ENCODE measurements at regions not wholly inside any gene's neighbourhood (a gene's known extent, or its start where the extent isn't known, plus 50 kb on each side); places are given as distances from the start of the nearest gene placed in this dataset.

GRCh38 chr1:58971629-58972140, 187.8 kb upstream of the JUN start:
- DNase-seq (ENCODE audit: low spot score): no peak

- no peak for DNase-seq (ENCODE audit: low spot score)
Measured at GRCh38 chr1:58975888-58976287, 192.0 kb upstream of the JUN start.

GRCh38 chr1:58976294-58976693, 192.4 kb upstream of the JUN start:
- no peak for DNase-seq (ENCODE audit: low spot score)

- DNase-seq (ENCODE audit: low spot score): no peak
Measured at GRCh38 chr1:58977598-58977997, 193.8 kb upstream of the JUN start.

- no peak for DNase-seq (ENCODE audit: low spot score)
Measured at GRCh38 chr1:58978096-58978495, 194.2 kb upstream of the JUN start.

GRCh38 chr1:58979086-58979485, 195.2 kb upstream of the JUN start:
- no peak for DNase-seq (ENCODE audit: low spot score)

GRCh38 chr1:58979677-58980076, 195.8 kb upstream of the JUN start:
- no peak for DNase-seq (ENCODE audit: low spot score)

- no peak for DNase-seq (ENCODE audit: low spot score)
Measured at GRCh38 chr1:58981392-58981791, 197.5 kb upstream of the JUN start.

- no peak for DNase-seq (ENCODE audit: low spot score)
Measured at GRCh38 chr1:58982259-58982998, 198.6 kb upstream of the JUN start.

- DNase-seq (ENCODE audit: low spot score): no peak
Measured at GRCh38 chr1:58983162-58983561, 199.3 kb upstream of the JUN start.

GRCh38 chr1:58983633-58984245, 199.9 kb upstream of the JUN start:
- DNase-seq (ENCODE audit: low spot score): no peak

- DNase-seq (ENCODE audit: low spot score): peak; percentile 20
Measured at GRCh38 chr1:58986996-58987767, 203.3 kb upstream of the JUN start.

- DNase-seq (ENCODE audit: low spot score): no peak
Measured at GRCh38 chr1:58988752-58989151, 204.9 kb upstream of the JUN start.

- DNase-seq (ENCODE audit: low spot score): no peak
Measured at GRCh38 chr1:58989845-58990244, 206.0 kb upstream of the JUN start.

- DNase-seq (ENCODE audit: low spot score): no peak
Measured at GRCh38 chr1:58991305-58991704, 207.5 kb upstream of the JUN start.

- DNase-seq (ENCODE audit: low spot score): no peak
Measured at GRCh38 chr1:58992643-58993042, 208.8 kb upstream of the JUN start.

- DNase-seq (ENCODE audit: low spot score): no peak
Measured at GRCh38 chr1:58993403-58993802, 209.6 kb upstream of the JUN start.

GRCh38 chr1:58994664-58995063, 210.8 kb upstream of the JUN start:
- DNase-seq (ENCODE audit: low spot score): no peak

- no peak for DNase-seq (ENCODE audit: low spot score)
Measured at GRCh38 chr1:58996341-58997059, 212.7 kb upstream of the JUN start.

GRCh38 chr1:58997060-58997411, 213.2 kb upstream of the JUN start:
- DNase-seq (ENCODE audit: low spot score): no peak

GRCh38 chr1:58997637-58998036, 213.8 kb upstream of the JUN start:
- DNase-seq (ENCODE audit: low spot score): no peak

- DNase-seq (ENCODE audit: low spot score): no peak
Measured at GRCh38 chr1:58999676-59000075, 215.8 kb upstream of the JUN start.

Data from CD4-positive, alpha-beta T cell treated with Interleukin-15 for 4 hours (primary cell).